Natural killer cell (primary cell): ENCODE measurements at regions not wholly inside any gene's neighbourhood (a gene's known extent, or its start where the extent isn't known, plus 50 kb on each side); places are given as distances from the start of the nearest gene placed in this dataset.

ENCODE experiments used
- ATAC-seq, 3 donors: fragments of 150-1000 bp in 2 of 3; fragments of 200-7000 bp in 1 of 3; cut with Tn5 transposase; 1 replicate in 1 of 3; 2 replicates in 2 of 3; pipeline ENCODE4 v1.10.0; 2021; ENCODE audit warnings: mild to moderate bottlenecking in 2 of 3, moderate library complexity in 2 of 3
- DNase-seq, 2 donors: peaks; one replicate each; pipeline versions ENCODE4 v3.0.0 to v3.0.0-alpha.2; 2013 to 2021; ENCODE audit warnings: mixed read lengths in 1 of 2
- H3K27ac ChIP-seq: one replicate; pipeline ENCODE4 v1.5.1; 2013; ENCODE audit warnings: mild to moderate bottlenecking, low read length
- H3K27me3 ChIP-seq: one replicate; pipeline ENCODE4 v1.6.1; 2013; ENCODE audit warnings: low read length; ENCODE audit not compliant: control insufficient read depth, insufficient read depth
- H3K36me3 ChIP-seq: one replicate; pipeline ENCODE4 v1.6.1; 2013; ENCODE audit warnings: low read length; ENCODE audit not compliant: control insufficient read depth, insufficient read depth
- H3K4me1 ChIP-seq: one replicate; pipeline ENCODE4 v1.6.1; 2013; ENCODE audit warnings: low read length; ENCODE audit not compliant: control insufficient read depth, insufficient read depth
- H3K4me3 ChIP-seq: one replicate; pipeline ENCODE4 v1.5.1; 2013; ENCODE audit warnings: low read length
- H3K9me3 ChIP-seq: one replicate; pipeline ENCODE4 v1.6.1; 2013; ENCODE audit warnings: low read length; ENCODE audit not compliant: control insufficient read depth, insufficient read depth
- H3K27ac Mint-ChIP-seq, 2 donors: one replicate each; pipeline ENCODE4 v1.8.0; 2022; ENCODE audit warnings: mild to moderate bottlenecking in 2 of 2, mixed read lengths in 2 of 2, moderate library complexity in 1 of 2
- H3K27me3 Mint-ChIP-seq, 2 donors: one replicate each; pipeline ENCODE4 v1.8.0; 2022; ENCODE audit warnings: low read depth in 2 of 2, mixed read lengths in 2 of 2
- H3K36me3 Mint-ChIP-seq: one replicate; pipeline ENCODE4 v1.8.0; 2022; ENCODE audit warnings: mixed read lengths
- H3K4me1 Mint-ChIP-seq, 2 donors: one replicate each; pipeline ENCODE4 v1.8.0; 2022; ENCODE audit warnings: mixed read lengths in 2 of 2
- H3K4me3 Mint-ChIP-seq: one replicate; pipeline ENCODE4 v1.8.0; 2022; ENCODE audit warnings: mild to moderate bottlenecking, moderate library complexity, mixed read lengths
- H3K9me3 Mint-ChIP-seq, 2 donors: one replicate each; pipeline ENCODE4 v1.8.0; 2022; ENCODE audit warnings: mixed read lengths in 2 of 2
- CTCF ChIP-seq: fragments of 200-600 bp; IDR thresholded peaks from one replicate; pipeline ENCODE4 v1.8.0; 2022; ENCODE audit warnings: antibody characterized with exemption
- WGBS: methylation state at CpG from one replicate; pipeline ENCODE4 v1.1.7; 2013; ENCODE audit warnings: missing lambda C conversion rate; ENCODE audit not compliant: insufficient coverage; 5-methylcytosine and 5-hydroxymethylcytosine counted together
- intact Hi-C: fragments of 100-400 bp; cut with micrococcal nuclease; formaldehyde crosslinking; loops from one replicate; pipeline ENCODE4 v1.14.2; 2022

GRCh38 chr13:108460746-108461145 lies 168.7 kb upstream of the MYO16 start:
- Mint-ChIP-seq H3K4me1 (no peaks in the 10 kb centered on the region), H3K9me3 (peaks cover 8 to 9% of the 10 kb centered on the region in 2 donors), H3K36me3 (no peaks in the 10 kb centered on the region), H3K27me3 (no peaks in the 10 kb centered on the region), H3K4me3 (no peak overlapping the region), H3K27ac (no peak overlapping the region)
- no peak overlapping the region for H3K27ac ChIP-seq
- DNase-seq, result no peak
- H3K4me3 ChIP-seq, result no peak overlapping the region
- 74% methylated on average over 4 of the region's 4 CpGs for WGBS
- no peak for TF ChIP-seq CTCF
- no peaks in the 10 kb centered on the region for H3K9me3 ChIP-seq
- intact Hi-C loops, result no loop called here
- no peak for ATAC-seq
- H3K36me3 ChIP-seq, result no peaks in the 10 kb centered on the region
- H3K27me3 ChIP-seq, result no peaks in the 10 kb centered on the region
- H3K4me1 ChIP-seq, result no peaks in the 10 kb centered on the region

- Mint-ChIP-seq H3K4me1 (no peaks in the 10 kb centered on the region), H3K36me3 (no peaks in the 10 kb centered on the region), H3K27me3 (no peaks in the 10 kb centered on the region), H3K27ac (no peak overlapping the region), H3K9me3 (peaks cover 7 to 11% of the 10 kb centered on the region in 2 donors), H3K4me3 (no peak overlapping the region)
- Histone ChIP-seq H3K4me3 (no peak overlapping the region), H3K36me3 (no peaks in the 10 kb centered on the region), H3K27ac (no peak overlapping the region), H3K27me3 (no peaks in the 10 kb centered on the region), H3K4me1 (no peaks in the 10 kb centered on the region), H3K9me3 (no peaks in the 10 kb centered on the region)
- intact Hi-C loops, result no loop called here
- ATAC-seq (no peak), DNase-seq (no peak)
- TF ChIP-seq CTCF, result no peak
- 90% methylated on average over 2 of the region's 3 CpGs for WGBS
These were observed 166.1 kb upstream of the MYO16 start for GRCh38 chr13:108463340-108463739.

GRCh38 chr13:108470921-108471320 lies 158.5 kb upstream of the MYO16 start:
- Histone ChIP-seq H3K27ac (no peak overlapping the region), H3K4me1 (no peaks in the 10 kb centered on the region), H3K9me3 (no peaks in the 10 kb centered on the region), H3K4me3 (no peak overlapping the region), H3K27me3 (no peaks in the 10 kb centered on the region), H3K36me3 (no peaks in the 10 kb centered on the region)
- Mint-ChIP-seq H3K27ac (no peak overlapping the region), H3K4me3 (no peak overlapping the region), H3K9me3 (peaks cover 6 to 10% of the 10 kb centered on the region in 2 donors), H3K36me3 (no peaks in the 10 kb centered on the region), H3K27me3 (no peaks in the 10 kb centered on the region), H3K4me1 (no peaks in the 10 kb centered on the region)
- TF ChIP-seq CTCF, result no peak
- intact Hi-C loops, result no loop called here
- no peak for ATAC-seq
- WGBS, result 68% methylated on average over 1 of the region's 5 CpGs
- no peak for DNase-seq

GRCh38 chr13:108475181-108475580 lies 154.2 kb upstream of the MYO16 start:
- no peaks in the 10 kb centered on the region for H3K27me3 Mint-ChIP-seq
- no peaks in the 10 kb centered on the region for H3K36me3 Mint-ChIP-seq
- H3K4me1 Mint-ChIP-seq, result no peaks in the 10 kb centered on the region
- H3K4me1 ChIP-seq, result no peaks in the 10 kb centered on the region
- ATAC-seq (no peak), DNase-seq (no peak)
- H3K27me3 ChIP-seq, result no peaks in the 10 kb centered on the region
- no peak overlapping the region for H3K27ac Mint-ChIP-seq
- no peak overlapping the region for H3K4me3 ChIP-seq
- H3K36me3 ChIP-seq, result no peaks in the 10 kb centered on the region
- no peaks in the 10 kb centered on the region for H3K9me3 ChIP-seq
- H3K4me3 Mint-ChIP-seq, result no peak overlapping the region
- no peak overlapping the region for H3K27ac ChIP-seq
- TF ChIP-seq CTCF, result no peak
- 92% methylated on average over 1 of the region's 2 CpGs for WGBS
- peaks cover 7 to 9% of the 10 kb centered on the region in 2 donors for H3K9me3 Mint-ChIP-seq
- intact Hi-C loops, result no loop called here
